OCI-LY3 (cell line): ENCODE measurements at regions not wholly inside any gene's neighbourhood (a gene's known extent, or its start where the extent isn't known, plus 50 kb on each side); places are given as distances from the start of the nearest gene placed in this dataset.

ENCODE experiments used
- EZH2phosphoT487 ChIP-seq: fragments of 200-600 bp; shearing (Covaris generic); IDR thresholded peaks from 2 replicates; pipeline ENCODE4 v1.6.1; 2018; ENCODE audit warnings: antibody characterized with exemption, mixed run types, low read depth
- TF ChIP-seq, protein P1 (sequence below): fragments of 200-600, 300-600 bp; sonication (generic); IDR thresholded peaks from 2 replicates; pipeline ENCODE4 v1.5.1; 2014; ENCODE audit warnings: antibody characterized with exemption, low read length, low read depth

DNA sequence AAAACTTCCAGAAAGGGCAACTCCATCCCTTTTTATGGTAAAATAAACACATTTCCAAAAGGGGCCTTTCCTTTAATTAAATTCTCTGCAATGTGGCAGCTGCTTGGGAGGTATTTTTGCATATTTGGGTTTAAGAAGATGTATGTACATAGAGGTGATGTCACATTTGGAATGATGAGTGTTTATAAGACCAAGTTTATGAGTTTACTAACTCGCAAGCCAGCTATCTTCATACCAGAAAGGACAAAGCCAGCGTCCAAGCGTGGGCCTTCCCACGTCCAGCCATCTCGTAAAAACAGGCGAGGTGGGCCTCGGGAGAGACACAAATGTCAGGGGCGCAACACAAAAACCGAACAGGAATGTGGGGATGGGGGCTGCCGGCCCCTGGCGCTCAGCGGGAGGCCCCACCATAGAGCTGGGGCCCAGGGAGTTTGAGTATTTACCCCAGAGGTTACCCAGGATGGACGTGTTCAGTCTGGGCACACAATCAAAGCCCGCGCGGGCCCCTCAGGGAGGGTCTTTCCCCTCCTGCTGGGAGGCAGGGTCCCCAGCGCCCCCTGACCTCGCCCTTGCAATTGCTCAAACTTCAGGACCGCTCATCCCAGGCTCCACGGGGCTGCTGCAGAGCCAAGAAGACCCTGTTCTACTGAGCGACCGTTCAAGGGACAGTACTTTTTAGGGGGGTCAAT, 137.3 kb downstream of the TWIST2 start:
- TF ChIP-seq, protein P1, sequence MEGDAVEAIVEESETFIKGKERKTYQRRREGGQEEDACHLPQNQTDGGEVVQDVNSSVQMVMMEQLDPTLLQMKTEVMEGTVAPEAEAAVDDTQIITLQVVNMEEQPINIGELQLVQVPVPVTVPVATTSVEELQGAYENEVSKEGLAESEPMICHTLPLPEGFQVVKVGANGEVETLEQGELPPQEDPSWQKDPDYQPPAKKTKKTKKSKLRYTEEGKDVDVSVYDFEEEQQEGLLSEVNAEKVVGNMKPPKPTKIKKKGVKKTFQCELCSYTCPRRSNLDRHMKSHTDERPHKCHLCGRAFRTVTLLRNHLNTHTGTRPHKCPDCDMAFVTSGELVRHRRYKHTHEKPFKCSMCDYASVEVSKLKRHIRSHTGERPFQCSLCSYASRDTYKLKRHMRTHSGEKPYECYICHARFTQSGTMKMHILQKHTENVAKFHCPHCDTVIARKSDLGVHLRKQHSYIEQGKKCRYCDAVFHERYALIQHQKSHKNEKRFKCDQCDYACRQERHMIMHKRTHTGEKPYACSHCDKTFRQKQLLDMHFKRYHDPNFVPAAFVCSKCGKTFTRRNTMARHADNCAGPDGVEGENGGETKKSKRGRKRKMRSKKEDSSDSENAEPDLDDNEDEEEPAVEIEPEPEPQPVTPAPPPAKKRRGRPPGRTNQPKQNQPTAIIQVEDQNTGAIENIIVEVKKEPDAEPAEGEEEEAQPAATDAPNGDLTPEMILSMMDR = no peak
- no peak for TF ChIP-seq EZH2phosphoT487
